GM13977 (cell line): ENCODE measurements at regions not wholly inside any gene's neighbourhood (a gene's known extent, or its start where the extent isn't known, plus 50 kb on each side); places are given as distances from the start of the nearest gene placed in this dataset.

Experiments used
- DNase-seq: peaks from one replicate; pipeline ENCODE4 v3.0.0; 2012; ENCODE audit warnings: low spot score
- in situ Hi-C: fragments of 300-500 bp; cut with MboI; formaldehyde crosslinking; loops from one replicate; pipeline ENCODE4 v1.12.0; 2022; ENCODE audit warnings: low sequenced_read_pairs, low pct_unique_long_range_greater_than_20kb, mixed read lengths, inconsistent platforms; ENCODE audit not compliant: unreplicated experiment
- TF ChIP-seq, protein P1 (sequence below): IDR thresholded peaks from 2 replicates; pipeline ENCODE4 v1.5.1; 2012; ENCODE audit warnings: mild to moderate bottlenecking, control low read depth; ENCODE audit not compliant: insufficient read depth; ENCODE audit errors: extremely low read depth, missing control alignments

DNA sequence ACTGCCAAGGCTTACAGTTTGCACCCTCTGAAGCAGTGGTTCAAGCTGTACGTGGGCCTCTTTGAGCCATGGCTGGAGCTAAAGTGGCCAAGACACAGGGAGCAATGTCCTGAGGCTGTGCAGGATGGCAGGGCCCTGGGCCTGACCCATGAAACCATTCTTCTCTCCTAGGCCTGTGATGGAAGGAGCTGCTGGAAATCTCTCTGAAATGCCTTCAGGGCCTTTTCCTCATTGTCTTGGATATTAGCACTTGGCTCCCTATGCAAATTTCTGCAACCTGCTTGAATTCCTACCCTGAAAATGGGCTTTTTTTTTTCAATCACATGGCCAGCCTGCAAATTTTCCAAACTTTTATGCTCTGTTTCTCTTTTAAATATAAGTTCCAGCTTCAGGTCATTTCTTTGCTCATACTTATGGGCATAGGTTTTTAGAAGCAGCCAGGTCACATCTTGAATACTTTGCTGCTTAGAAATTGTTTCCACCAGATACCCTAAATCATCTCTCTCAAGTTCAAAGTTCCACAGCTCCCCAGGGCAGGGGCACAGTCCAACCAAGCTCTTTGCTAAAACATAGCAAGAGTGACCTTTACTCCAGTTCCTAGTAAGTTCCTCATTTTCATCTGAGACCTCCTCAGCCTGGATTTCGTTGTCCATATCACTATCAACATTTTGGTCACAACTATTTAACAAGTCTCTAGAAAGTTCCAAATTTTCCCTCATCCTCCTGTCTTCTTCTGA lies 138.3 kb downstream of the OSTF1 start:
- TF ChIP-seq, protein P1, sequence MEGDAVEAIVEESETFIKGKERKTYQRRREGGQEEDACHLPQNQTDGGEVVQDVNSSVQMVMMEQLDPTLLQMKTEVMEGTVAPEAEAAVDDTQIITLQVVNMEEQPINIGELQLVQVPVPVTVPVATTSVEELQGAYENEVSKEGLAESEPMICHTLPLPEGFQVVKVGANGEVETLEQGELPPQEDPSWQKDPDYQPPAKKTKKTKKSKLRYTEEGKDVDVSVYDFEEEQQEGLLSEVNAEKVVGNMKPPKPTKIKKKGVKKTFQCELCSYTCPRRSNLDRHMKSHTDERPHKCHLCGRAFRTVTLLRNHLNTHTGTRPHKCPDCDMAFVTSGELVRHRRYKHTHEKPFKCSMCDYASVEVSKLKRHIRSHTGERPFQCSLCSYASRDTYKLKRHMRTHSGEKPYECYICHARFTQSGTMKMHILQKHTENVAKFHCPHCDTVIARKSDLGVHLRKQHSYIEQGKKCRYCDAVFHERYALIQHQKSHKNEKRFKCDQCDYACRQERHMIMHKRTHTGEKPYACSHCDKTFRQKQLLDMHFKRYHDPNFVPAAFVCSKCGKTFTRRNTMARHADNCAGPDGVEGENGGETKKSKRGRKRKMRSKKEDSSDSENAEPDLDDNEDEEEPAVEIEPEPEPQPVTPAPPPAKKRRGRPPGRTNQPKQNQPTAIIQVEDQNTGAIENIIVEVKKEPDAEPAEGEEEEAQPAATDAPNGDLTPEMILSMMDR = no peak
- in situ Hi-C loops = loop anchor here (25.0 kb wide), 1 partner anchor 1086 kb away; no protein-coding TSS in a partner anchor
- no peak for DNase-seq

DNA sequence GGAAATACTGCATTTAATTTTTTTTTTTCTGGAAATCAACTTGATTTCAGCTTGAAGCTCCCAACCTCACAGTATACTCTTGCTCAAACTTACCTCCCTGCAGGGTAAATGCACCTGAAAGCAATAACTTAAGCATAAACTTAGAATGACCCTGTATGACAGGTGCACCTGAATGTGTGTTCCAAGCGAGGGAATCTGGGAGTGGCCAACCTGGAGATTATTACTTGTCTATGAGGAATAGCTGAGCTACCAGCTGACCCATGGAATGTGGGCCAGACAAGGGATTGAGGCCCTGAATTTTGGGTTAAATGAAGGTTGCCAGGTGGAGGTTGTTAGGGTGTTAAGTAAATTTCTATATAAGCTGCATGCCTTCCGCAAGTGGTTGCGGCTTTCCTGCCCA lies 140.6 kb downstream of the OSTF1 start:
- in situ Hi-C loops = loop anchor here (25.0 kb wide), 1 partner anchor 1083 kb away; no protein-coding TSS in a partner anchor
- TF ChIP-seq, protein P1 = no peak
- no peak for DNase-seq

DNA sequence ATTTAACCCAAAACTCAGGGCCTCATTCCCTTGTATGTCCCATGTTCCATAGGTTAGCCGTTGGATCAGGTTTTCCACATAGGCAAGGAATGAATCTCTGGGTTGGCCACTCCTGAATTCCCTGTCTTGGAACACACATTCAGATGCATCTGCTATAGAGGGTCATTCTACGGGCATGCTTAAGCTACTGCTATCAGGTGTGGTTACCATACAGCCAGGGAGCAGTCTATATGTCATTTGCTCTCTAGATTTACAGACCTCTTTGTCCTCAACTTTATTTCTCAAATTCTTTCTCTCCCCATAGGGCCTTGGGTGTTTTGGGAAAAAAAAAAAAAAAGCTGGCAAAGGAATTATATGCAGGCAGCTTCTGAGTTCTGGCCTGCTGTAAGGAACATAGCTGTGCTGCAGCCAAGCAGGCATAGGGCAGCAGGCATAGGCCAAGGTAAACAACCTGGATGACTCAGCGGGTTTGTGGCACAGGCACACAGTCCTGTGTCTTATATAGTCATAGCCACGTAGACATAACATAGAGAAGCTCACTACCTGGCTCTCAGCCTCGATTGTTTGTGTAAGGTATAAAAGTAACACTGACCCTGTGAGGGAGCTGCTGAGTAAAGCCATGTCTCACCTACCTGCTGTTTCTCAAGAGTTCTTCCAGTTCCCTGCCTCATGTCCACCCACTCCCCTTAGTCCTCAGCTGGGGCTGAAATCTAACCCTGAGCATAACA lies 141.5 kb downstream of the OSTF1 start:
- in situ Hi-C loops = loop anchor here (25.0 kb wide), 1 partner anchor 1083 kb away; no protein-coding TSS in a partner anchor
- TF ChIP-seq, protein P1 = no peak
- no peak for DNase-seq

DNA sequence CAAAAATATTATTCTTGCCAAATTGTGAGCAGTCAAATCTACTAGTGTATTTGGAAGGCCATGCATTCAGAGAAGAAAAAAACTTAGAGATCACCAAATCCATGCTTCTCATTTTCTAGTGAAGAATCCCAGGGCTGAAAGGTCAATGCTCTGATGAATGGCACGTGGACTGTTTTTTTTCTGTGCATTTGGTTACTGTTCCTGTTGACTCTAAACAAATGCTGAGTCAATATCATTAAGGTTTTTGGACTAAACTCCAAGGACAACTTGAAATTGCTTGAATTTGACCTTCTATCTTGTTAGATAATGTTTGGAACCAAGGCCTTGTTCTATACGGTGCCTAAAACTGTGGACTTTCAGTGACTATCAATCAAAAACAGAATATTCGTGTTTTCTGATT lies 142.2 kb downstream of the OSTF1 start:
- DNase-seq = no peak
- TF ChIP-seq, protein P1 = no peak
- in situ Hi-C loops = loop anchor here (25.0 kb wide), 1 partner anchor 1082 kb away; no protein-coding TSS in a partner anchor

- no peak for DNase-seq
- TF ChIP-seq, protein P1 = no peak
- in situ Hi-C loops = loop anchor here (25.0 kb wide), 1 partner anchor 1081 kb away; no protein-coding TSS in a partner anchor
Observed at GRCh38 chr9:75231167-75231566, 142.9 kb downstream of the OSTF1 start.

DNA sequence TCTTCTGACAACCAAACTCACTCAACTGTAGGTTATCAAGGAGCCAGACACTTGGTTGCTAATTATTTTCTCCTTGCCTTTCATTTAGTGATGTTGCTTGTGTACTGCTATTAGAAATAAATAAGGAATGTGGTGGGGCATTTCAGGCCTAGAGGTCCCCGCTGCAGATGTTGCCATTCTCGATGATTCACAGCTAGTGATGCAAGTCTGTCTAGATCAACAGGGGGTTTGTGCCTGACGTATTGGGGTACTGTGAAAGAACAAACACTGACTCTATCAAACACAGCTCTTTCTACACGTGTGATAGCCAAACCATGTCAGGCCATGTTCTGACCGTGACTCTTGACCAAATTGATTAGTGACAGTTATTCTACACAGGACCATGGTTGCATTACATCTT lies 144.7 kb downstream of the OSTF1 start:
- no peak for DNase-seq
- in situ Hi-C loops = loop anchor here (25.0 kb wide), 1 partner anchor 1079 kb away; no protein-coding TSS in a partner anchor
- TF ChIP-seq, protein P1 = no peak
